WTC11 (cell line): ENCODE measurements at regions not wholly inside any gene's neighbourhood (a gene's known extent, or its start where the extent isn't known, plus 50 kb on each side); places are given as distances from the start of the nearest gene placed in this dataset.

Source experiments
- ATAC-seq: fragments of 200-7000 bp; cut with Tn5 transposase; 2 replicates; pipeline ENCODE4 v1.10.0; 2021; ENCODE audit warnings: mild to moderate bottlenecking, moderate library complexity
- CTCF ChIA-PET: fragments of 300-600 bp; sonication (Branson Sonifier 250); formaldehyde crosslinking; loops from one replicate; lab custom pipeline; 2021; ENCODE audit warnings: antibody characterized with exemption; lab: Charles Lee
- POLR2A ChIA-PET: fragments of 350-600 bp; sonication (Branson Sonifier 250); formaldehyde crosslinking; loops from one replicate; lab custom pipeline; 2021; ENCODE audit warnings: antibody characterized with exemption; lab: Charles Lee
- DNase-seq: peaks from one replicate; pipeline ENCODE4 v3.0.0; 2021; ENCODE audit warnings: low spot score
- H3K27ac Mint-ChIP-seq: 2 replicates; pipeline ENCODE4 v1.8.0; 2021; ENCODE audit warnings: mixed read lengths
- H3K27me3 Mint-ChIP-seq: 2 replicates; pipeline ENCODE4 v1.8.0; 2021; ENCODE audit warnings: low read depth, mild to moderate bottlenecking, moderate library complexity, mixed read lengths
- H3K36me3 Mint-ChIP-seq: 2 replicates; pipeline ENCODE4 v1.8.0; 2021; ENCODE audit warnings: mixed read lengths
- H3K4me1 Mint-ChIP-seq: 2 replicates; pipeline ENCODE4 v1.8.0; 2022; ENCODE audit warnings: mixed read lengths
- H3K4me3 Mint-ChIP-seq: 2 replicates; pipeline ENCODE4 v1.8.0; 2021; ENCODE audit warnings: mild to moderate bottlenecking, moderate library complexity, mixed read lengths
- H3K9me3 Mint-ChIP-seq: 2 replicates; pipeline ENCODE4 v1.8.0; 2021; ENCODE audit warnings: mixed read lengths
- ARID4B ChIP-seq: sonication (generic); formaldehyde crosslinking; IDR thresholded peaks from 2 replicates; pipeline ENCODE4 v1.8.0; 2023; ENCODE audit warnings: missing genetic modification reagents, mild to moderate bottlenecking, borderline replicate concordance
- ATF1 ChIP-seq: sonication (generic); formaldehyde crosslinking; IDR thresholded peaks from 2 replicates; pipeline ENCODE4 v1.8.1; 2023; ENCODE audit warnings: mild to moderate bottlenecking, moderate library complexity, missing genetic modification reagents
- E2F4 ChIP-seq: sonication (generic); formaldehyde crosslinking; IDR thresholded peaks from 2 replicates; pipeline ENCODE4 v1.8.1; 2022; ENCODE audit warnings: low read depth, mild to moderate bottlenecking, moderate library complexity, missing genetic modification reagents, borderline replicate concordance
- ELF4 ChIP-seq: sonication (generic); formaldehyde crosslinking; IDR thresholded peaks from 2 replicates; pipeline ENCODE4 v1.8.1; 2022; ENCODE audit warnings: low read depth, mild to moderate bottlenecking, moderate library complexity, missing genetic modification reagents
- KAT7 ChIP-seq: sonication (generic); formaldehyde crosslinking; IDR thresholded peaks from 2 replicates; pipeline ENCODE4 v1.8.1; 2023; ENCODE audit warnings: missing genetic modification reagents, mild to moderate bottlenecking, borderline replicate concordance
- MYBL2 ChIP-seq: sonication (generic); formaldehyde crosslinking; IDR thresholded peaks from 2 replicates; pipeline ENCODE4 v1.8.1; 2023; ENCODE audit warnings: mild to moderate bottlenecking, moderate library complexity, missing genetic modification reagents
- NFE2L1 ChIP-seq: sonication (generic); formaldehyde crosslinking; IDR thresholded peaks from 2 replicates; pipeline ENCODE4 v1.8.1; 2023; ENCODE audit warnings: missing genetic modification reagents
- NR1H2 ChIP-seq: sonication (generic); formaldehyde crosslinking; IDR thresholded peaks from 2 replicates; pipeline ENCODE4 v1.9.0; 2021; ENCODE audit warnings: mild to moderate bottlenecking, moderate library complexity, missing genetic modification reagents
- PRRX2 ChIP-seq: fragments of 250-450 bp; sonication (Bioruptor Pico); IDR thresholded peaks from 2 replicates; pipeline ENCODE4 v1.8.0; 2021; ENCODE audit warnings: mild to moderate bottlenecking
- TEAD1 ChIP-seq: sonication (generic); formaldehyde crosslinking; IDR thresholded peaks from 2 replicates; pipeline ENCODE4 v1.8.0; 2022; ENCODE audit warnings: mild to moderate bottlenecking, missing genetic modification reagents
- TEAD4 ChIP-seq: sonication (generic); formaldehyde crosslinking; IDR thresholded peaks from 2 replicates; pipeline ENCODE4 v1.8.0; 2022; ENCODE audit warnings: mild to moderate bottlenecking, missing genetic modification reagents
- USF1 ChIP-seq: sonication (generic); formaldehyde crosslinking; IDR thresholded peaks from 2 replicates; pipeline ENCODE4 v1.8.0; 2022; ENCODE audit warnings: mild to moderate bottlenecking, missing genetic modification reagents
- ZNF138 ChIP-seq: sonication (generic); formaldehyde crosslinking; conservative IDR thresholded peaks from 2 replicates; pipeline ENCODE4 v1.8.1; 2022; ENCODE audit warnings: mild to moderate bottlenecking, moderate library complexity, missing genetic modification reagents
- ZNF219 ChIP-seq: sonication (generic); formaldehyde crosslinking; IDR thresholded peaks from 2 replicates; pipeline ENCODE4 v1.8.0; 2023; ENCODE audit warnings: missing genetic modification reagents, mild to moderate bottlenecking, borderline replicate concordance
- ZNF232 ChIP-seq: sonication (generic); formaldehyde crosslinking; IDR thresholded peaks from 2 replicates; pipeline ENCODE4 v1.8.0; 2022; ENCODE audit warnings: mild to moderate bottlenecking, missing genetic modification reagents
- ZNF317 ChIP-seq: sonication (generic); formaldehyde crosslinking; IDR thresholded peaks from 2 replicates; pipeline ENCODE4 v1.8.1; 2023; ENCODE audit warnings: low read depth, mild to moderate bottlenecking, moderate library complexity, missing genetic modification reagents, borderline replicate concordance
- TF ChIP-seq, protein P1 (sequence below): sonication (generic); formaldehyde crosslinking; IDR thresholded peaks from 2 replicates; pipeline ENCODE4 v1.8.0; 2023; ENCODE audit warnings: mild to moderate bottlenecking, missing genetic modification reagents
- TF ChIP-seq, protein P2 (sequence below): sonication (generic); formaldehyde crosslinking; IDR thresholded peaks from 2 replicates; pipeline ENCODE4 v1.8.0; 2022; ENCODE audit warnings: mild to moderate bottlenecking, missing genetic modification reagents
- TF ChIP-seq, protein P3 (sequence below): fragments of 250-450 bp; sonication (Bioruptor Pico); IDR thresholded peaks from 2 replicates; pipeline ENCODE4 v1.9.0; 2021; ENCODE audit warnings: mild to moderate bottlenecking
- TF ChIP-seq, protein P4 (sequence below): sonication (generic); formaldehyde crosslinking; IDR thresholded peaks from 2 replicates; pipeline ENCODE4 v1.8.1; 2023; ENCODE audit warnings: mild to moderate bottlenecking, missing genetic modification reagents
- TF ChIP-seq, protein P5 (sequence below): sonication (generic); formaldehyde crosslinking; conservative IDR thresholded peaks from 2 replicates; pipeline ENCODE4 v1.8.1; 2022; ENCODE audit warnings: mild to moderate bottlenecking, missing genetic modification reagents

DNA sequence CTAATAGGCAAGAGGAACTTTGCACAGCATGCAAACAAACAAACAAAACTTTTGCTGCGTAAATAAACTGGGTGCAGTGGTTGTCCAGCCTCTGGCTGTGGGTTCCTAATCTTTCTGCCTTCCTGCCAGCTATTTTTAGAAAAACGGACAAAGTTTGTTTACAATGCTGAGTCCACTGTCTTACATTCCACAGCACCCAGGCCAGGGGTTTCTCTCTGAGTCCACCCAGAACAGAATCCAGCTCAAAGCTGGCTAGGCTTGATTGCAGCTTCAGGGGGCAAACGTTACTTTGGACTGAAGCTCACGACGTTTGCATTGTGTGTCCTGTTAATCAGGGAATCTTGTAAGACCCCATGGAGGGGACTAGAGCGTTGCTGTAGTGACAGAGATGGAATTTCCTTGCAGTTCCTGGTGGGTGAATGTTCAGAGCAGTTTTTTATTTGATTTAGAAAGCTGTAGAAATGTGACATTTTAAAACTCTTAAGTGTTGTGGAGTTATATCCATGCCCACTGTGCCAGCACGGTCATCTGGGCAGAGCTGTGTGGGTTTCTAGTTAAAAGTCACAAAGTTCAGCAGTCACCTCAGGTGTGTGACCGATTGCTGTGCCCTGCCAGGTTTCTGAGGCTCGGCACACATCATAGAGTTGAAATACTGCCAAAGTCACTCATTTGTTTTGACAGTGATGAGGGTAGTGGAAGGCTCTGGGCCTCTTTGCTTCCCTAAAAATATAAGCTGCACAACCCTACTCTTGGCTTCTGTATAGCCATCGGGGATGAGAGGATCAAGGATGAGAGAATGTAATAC is 247.0 kb downstream of the STK31 start (continued):
- no peak for TF ChIP-seq ELF4
- no peak for TF ChIP-seq NR1H2 (CRISPR knock-in tag)
- no peak for TF ChIP-seq TEAD4 (CRISPR knock-in tag)
- TF ChIP-seq ZNF219 (CRISPR knock-in tag): no peak
- no peak for TF ChIP-seq ZNF232 (CRISPR knock-in tag)
- no peak for TF ChIP-seq TEAD1 (CRISPR knock-in tag)
- TF ChIP-seq USF1 (CRISPR knock-in tag): no peak
- TF ChIP-seq, protein P1, sequence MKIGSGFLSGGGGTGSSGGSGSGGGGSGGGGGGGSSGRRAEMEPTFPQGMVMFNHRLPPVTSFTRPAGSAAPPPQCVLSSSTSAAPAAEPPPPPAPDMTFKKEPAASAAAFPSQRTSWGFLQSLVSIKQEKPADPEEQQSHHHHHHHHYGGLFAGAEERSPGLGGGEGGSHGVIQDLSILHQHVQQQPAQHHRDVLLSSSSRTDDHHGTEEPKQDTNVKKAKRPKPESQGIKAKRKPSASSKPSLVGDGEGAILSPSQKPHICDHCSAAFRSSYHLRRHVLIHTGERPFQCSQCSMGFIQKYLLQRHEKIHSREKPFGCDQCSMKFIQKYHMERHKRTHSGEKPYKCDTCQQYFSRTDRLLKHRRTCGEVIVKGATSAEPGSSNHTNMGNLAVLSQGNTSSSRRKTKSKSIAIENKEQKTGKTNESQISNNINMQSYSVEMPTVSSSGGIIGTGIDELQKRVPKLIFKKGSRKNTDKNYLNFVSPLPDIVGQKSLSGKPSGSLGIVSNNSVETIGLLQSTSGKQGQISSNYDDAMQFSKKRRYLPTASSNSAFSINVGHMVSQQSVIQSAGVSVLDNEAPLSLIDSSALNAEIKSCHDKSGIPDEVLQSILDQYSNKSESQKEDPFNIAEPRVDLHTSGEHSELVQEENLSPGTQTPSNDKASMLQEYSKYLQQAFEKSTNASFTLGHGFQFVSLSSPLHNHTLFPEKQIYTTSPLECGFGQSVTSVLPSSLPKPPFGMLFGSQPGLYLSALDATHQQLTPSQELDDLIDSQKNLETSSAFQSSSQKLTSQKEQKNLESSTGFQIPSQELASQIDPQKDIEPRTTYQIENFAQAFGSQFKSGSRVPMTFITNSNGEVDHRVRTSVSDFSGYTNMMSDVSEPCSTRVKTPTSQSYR (CRISPR knock-in tag): no peak
- no peak for TF ChIP-seq PRRX2 (CRISPR knock-in tag)

DNA sequence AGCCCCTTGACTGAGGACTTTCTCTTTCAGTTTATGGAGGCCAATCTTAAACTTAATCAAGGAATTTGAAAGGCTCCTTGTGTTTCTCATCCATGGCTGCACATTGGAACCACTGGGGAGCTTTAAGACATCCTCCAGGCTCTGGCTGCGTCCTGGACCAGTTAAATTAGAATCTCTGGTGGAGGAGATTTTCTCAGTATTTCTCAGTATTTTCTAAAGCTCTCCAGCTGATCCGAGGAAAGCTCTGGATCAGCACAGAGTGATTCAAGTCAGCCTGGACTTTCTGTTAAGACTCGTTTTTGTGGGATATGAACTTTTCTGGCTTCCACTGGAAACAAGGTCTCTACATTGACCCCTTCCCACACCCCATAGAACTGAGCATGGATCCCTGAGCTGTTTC is 249.8 kb downstream of the STK31 start:
- Mint-ChIP-seq H3K27ac (no peak overlapping the region), H3K27me3 (no peaks in the 10 kb centered on the region), H3K36me3 (no peaks in the 10 kb centered on the region), H3K4me3 (no peak overlapping the region), H3K4me1 (peaks cover 9% of the 10 kb centered on the region), H3K9me3 (peaks cover 4% of the 10 kb centered on the region)
- ATAC-seq (no peak), DNase-seq (no peak)
- CTCF ChIA-PET: no interaction called here
- POLR2A ChIA-PET: interaction anchor here (0.5 kb wide), 1 partner anchor 258 kb away, joined by 3 read pairs; no protein-coding TSS in a partner anchor
- TF ChIP-seq ARID4B (CRISPR knock-in tag) (no peak), KAT7 (no peak), PRRX2 (CRISPR knock-in tag) (no peak), E2F4 (CRISPR knock-in tag) (no peak), ELF4 (no peak), MYBL2 (CRISPR knock-in tag) (no peak), ZNF317 (CRISPR knock-in tag) (no peak), ATF1 (CRISPR knock-in tag) (no peak), NFE2L1 (CRISPR knock-in tag) (no peak), ZNF138 (no peak)
- TF ChIP-seq, protein P2, sequence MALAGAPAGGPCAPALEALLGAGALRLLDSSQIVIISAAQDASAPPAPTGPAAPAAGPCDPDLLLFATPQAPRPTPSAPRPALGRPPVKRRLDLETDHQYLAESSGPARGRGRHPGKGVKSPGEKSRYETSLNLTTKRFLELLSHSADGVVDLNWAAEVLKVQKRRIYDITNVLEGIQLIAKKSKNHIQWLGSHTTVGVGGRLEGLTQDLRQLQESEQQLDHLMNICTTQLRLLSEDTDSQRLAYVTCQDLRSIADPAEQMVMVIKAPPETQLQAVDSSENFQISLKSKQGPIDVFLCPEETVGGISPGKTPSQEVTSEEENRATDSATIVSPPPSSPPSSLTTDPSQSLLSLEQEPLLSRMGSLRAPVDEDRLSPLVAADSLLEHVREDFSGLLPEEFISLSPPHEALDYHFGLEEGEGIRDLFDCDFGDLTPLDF: no peak
- TF ChIP-seq, protein P3, sequence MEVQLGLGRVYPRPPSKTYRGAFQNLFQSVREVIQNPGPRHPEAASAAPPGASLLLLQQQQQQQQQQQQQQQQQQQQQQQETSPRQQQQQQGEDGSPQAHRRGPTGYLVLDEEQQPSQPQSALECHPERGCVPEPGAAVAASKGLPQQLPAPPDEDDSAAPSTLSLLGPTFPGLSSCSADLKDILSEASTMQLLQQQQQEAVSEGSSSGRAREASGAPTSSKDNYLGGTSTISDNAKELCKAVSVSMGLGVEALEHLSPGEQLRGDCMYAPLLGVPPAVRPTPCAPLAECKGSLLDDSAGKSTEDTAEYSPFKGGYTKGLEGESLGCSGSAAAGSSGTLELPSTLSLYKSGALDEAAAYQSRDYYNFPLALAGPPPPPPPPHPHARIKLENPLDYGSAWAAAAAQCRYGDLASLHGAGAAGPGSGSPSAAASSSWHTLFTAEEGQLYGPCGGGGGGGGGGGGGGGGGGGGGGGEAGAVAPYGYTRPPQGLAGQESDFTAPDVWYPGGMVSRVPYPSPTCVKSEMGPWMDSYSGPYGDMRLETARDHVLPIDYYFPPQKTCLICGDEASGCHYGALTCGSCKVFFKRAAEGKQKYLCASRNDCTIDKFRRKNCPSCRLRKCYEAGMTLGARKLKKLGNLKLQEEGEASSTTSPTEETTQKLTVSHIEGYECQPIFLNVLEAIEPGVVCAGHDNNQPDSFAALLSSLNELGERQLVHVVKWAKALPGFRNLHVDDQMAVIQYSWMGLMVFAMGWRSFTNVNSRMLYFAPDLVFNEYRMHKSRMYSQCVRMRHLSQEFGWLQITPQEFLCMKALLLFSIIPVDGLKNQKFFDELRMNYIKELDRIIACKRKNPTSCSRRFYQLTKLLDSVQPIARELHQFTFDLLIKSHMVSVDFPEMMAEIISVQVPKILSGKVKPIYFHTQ (CRISPR knock-in tag): no peak
- TF ChIP-seq, protein P4, sequence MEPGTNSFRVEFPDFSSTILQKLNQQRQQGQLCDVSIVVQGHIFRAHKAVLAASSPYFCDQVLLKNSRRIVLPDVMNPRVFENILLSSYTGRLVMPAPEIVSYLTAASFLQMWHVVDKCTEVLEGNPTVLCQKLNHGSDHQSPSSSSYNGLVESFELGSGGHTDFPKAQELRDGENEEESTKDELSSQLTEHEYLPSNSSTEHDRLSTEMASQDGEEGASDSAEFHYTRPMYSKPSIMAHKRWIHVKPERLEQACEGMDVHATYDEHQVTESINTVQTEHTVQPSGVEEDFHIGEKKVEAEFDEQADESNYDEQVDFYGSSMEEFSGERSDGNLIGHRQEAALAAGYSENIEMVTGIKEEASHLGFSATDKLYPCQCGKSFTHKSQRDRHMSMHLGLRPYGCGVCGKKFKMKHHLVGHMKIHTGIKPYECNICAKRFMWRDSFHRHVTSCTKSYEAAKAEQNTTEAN (CRISPR knock-in tag): no peak
- TF ChIP-seq, protein P5, sequence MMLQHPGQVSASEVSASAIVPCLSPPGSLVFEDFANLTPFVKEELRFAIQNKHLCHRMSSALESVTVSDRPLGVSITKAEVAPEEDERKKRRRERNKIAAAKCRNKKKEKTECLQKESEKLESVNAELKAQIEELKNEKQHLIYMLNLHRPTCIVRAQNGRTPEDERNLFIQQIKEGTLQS (CRISPR knock-in tag): no peak
